Muscle layer of colon (tissue), 2 donors: ENCODE measurements at regions not wholly inside any gene's neighbourhood (a gene's known extent, or its start where the extent isn't known, plus 50 kb on each side); places are given as distances from the start of the nearest gene placed in this dataset.
A peak's percentile ranks its signal among the peaks of the same experiment; 100 is the strongest.

ENCODE experiments used
- H3K27ac ChIP-seq: one replicate; pipeline ENCODE4 v1.7.0; 2013; ENCODE audit warnings: low read depth, mild to moderate bottlenecking, low read length, moderate library complexity
- H3K27me3 ChIP-seq, 2 donors: one replicate each; pipeline ENCODE4 v1.7.0; 2013; ENCODE audit warnings: low read length in 2 of 2, mild to moderate bottlenecking in 2 of 2; ENCODE audit not compliant: insufficient read depth in 2 of 2, control insufficient read depth in 1 of 2
- H3K36me3 ChIP-seq: one replicate; pipeline ENCODE4 v1.7.0; 2013; ENCODE audit warnings: mild to moderate bottlenecking, low read length; ENCODE audit not compliant: insufficient read depth
- H3K4me1 ChIP-seq: one replicate; pipeline ENCODE4 v1.7.0; 2013; ENCODE audit warnings: mild to moderate bottlenecking, low read length; ENCODE audit not compliant: insufficient read depth
- H3K4me3 ChIP-seq, 2 donors: one replicate each; pipeline ENCODE4 v1.7.0; 2013; ENCODE audit warnings: low read length in 2 of 2, low read depth in 1 of 2, mild to moderate bottlenecking in 1 of 2, moderate library complexity in 1 of 2
- H3K9ac ChIP-seq: one replicate; pipeline ENCODE4 v1.7.0; 2013; ENCODE audit warnings: low read length
- H3K9me3 ChIP-seq: one replicate; pipeline ENCODE4 v1.7.0; 2013; ENCODE audit warnings: mild to moderate bottlenecking, low read length
- donor health status: abdominal sarcoma.
- donor health status: Adenocarcinoma of cecum.

- Histone ChIP-seq H3K9ac (no peak overlapping the region), H3K36me3 (no peaks in the 10 kb centered on the region), H3K27me3 (no peaks in the 10 kb centered on the region), H3K27ac (no peak overlapping the region), H3K4me1 (peaks cover 16% of the 10 kb centered on the region), H3K9me3 (no peaks in the 10 kb centered on the region), H3K4me3 (no peak overlapping the region)
Observed at GRCh38 chr6:139927236-139927635, 552.8 kb upstream of the CITED2 start.

- Histone ChIP-seq H3K4me3 (no peak overlapping the region), H3K27ac (no peak overlapping the region), H3K27me3 (no peaks in the 10 kb centered on the region), H3K36me3 (no peaks in the 10 kb centered on the region), H3K9me3 (no peaks in the 10 kb centered on the region), H3K9ac (no peak overlapping the region), H3K4me1 (peaks cover 16% of the 10 kb centered on the region)
Observed at GRCh38 chr6:139926711-139927110, 552.3 kb upstream of the CITED2 start.

- H3K9me3 ChIP-seq = no peaks in the 10 kb centered on the region
Observed at GRCh38 chr6:139925894-139926641, 551.6 kb upstream of the CITED2 start.

GRCh38 chr6:139923964-139924475 is 549.6 kb upstream of the CITED2 start:
- no peak overlapping the region for H3K27ac ChIP-seq
- no peaks in the 10 kb centered on the region for H3K27me3 ChIP-seq
- no peak overlapping the region for H3K9ac ChIP-seq
- H3K4me1 ChIP-seq = peaks cover 14% of the 10 kb centered on the region
- H3K4me3 ChIP-seq = no peak overlapping the region
- H3K9me3 ChIP-seq = no peaks in the 10 kb centered on the region
- no peaks in the 10 kb centered on the region for H3K36me3 ChIP-seq

More at GRCh38 chr6:139925894-139926641, 551.6 kb upstream of the CITED2 start:
- H3K27me3 ChIP-seq = no peaks in the 10 kb centered on the region
- H3K9ac ChIP-seq = no peak overlapping the region
- H3K36me3 ChIP-seq = no peaks in the 10 kb centered on the region
- H3K27ac ChIP-seq = no peak overlapping the region
- H3K4me1 ChIP-seq = peaks cover 16% of the 10 kb centered on the region
- H3K4me3 ChIP-seq = no peak overlapping the region

- Histone ChIP-seq H3K27me3 (no peaks in the 10 kb centered on the region), H3K9me3 (no peaks in the 10 kb centered on the region), H3K27ac (no peak overlapping the region), H3K4me3 (no peak overlapping the region), H3K36me3 (no peaks in the 10 kb centered on the region), H3K4me1 (peaks cover 14% of the 10 kb centered on the region), H3K9ac (no peak overlapping the region)
Observed at GRCh38 chr6:139922236-139922635, 547.8 kb upstream of the CITED2 start.

- Histone ChIP-seq H3K9ac (no peak overlapping the region), H3K9me3 (no peaks in the 10 kb centered on the region), H3K36me3 (no peaks in the 10 kb centered on the region), H3K4me1 (peaks cover 4% of the 10 kb centered on the region), H3K4me3 (no peak overlapping the region), H3K27ac (no peak overlapping the region), H3K27me3 (no peaks in the 10 kb centered on the region)
Observed at GRCh38 chr6:139920776-139921100, 546.3 kb upstream of the CITED2 start.

GRCh38 chr6:139920027-139920775 is 545.8 kb upstream of the CITED2 start:
- Histone ChIP-seq H3K27me3 (no peaks in the 10 kb centered on the region), H3K9ac (no peak overlapping the region), H3K36me3 (no peaks in the 10 kb centered on the region), H3K4me3 (no peak overlapping the region), H3K27ac (no peak overlapping the region), H3K9me3 (no peaks in the 10 kb centered on the region), H3K4me1 (peaks cover 4% of the 10 kb centered on the region)

- no peak overlapping the region for H3K4me3 ChIP-seq
- no peak overlapping the region for H3K27ac ChIP-seq
Observed at GRCh38 chr6:139919107-139920026, 544.9 kb upstream of the CITED2 start.

GRCh38 chr6:139917951-139918630 is 543.6 kb upstream of the CITED2 start:
- Histone ChIP-seq H3K36me3 (no peaks in the 10 kb centered on the region), H3K4me1 (peaks cover 4% of the 10 kb centered on the region), H3K27ac (no peak overlapping the region), H3K9me3 (no peaks in the 10 kb centered on the region), H3K9ac (no peak overlapping the region), H3K4me3 (peak overlapping the region in 1 of 2 donors; percentile 6), H3K27me3 (no peaks in the 10 kb centered on the region)

More at GRCh38 chr6:139919107-139920026, 544.9 kb upstream of the CITED2 start:
- Histone ChIP-seq H3K27me3 (no peaks in the 10 kb centered on the region), H3K9me3 (no peaks in the 10 kb centered on the region), H3K9ac (no peak overlapping the region), H3K36me3 (no peaks in the 10 kb centered on the region), H3K4me1 (peaks cover 4% of the 10 kb centered on the region)

- Histone ChIP-seq H3K27ac (no peak overlapping the region), H3K9me3 (no peaks in the 10 kb centered on the region), H3K36me3 (no peaks in the 10 kb centered on the region), H3K4me3 (no peak overlapping the region), H3K9ac (no peak overlapping the region), H3K27me3 (no peaks in the 10 kb centered on the region), H3K4me1 (no peaks in the 10 kb centered on the region)
Observed at GRCh38 chr6:139914910-139915309, 540.5 kb upstream of the CITED2 start.
